ENCODE measurements at regions not wholly inside any gene's neighbourhood (a gene's known extent, or its start where the extent isn't known, plus 50 kb on each side); places are given as distances from the start of the nearest gene placed in this dataset.
"Not testable (repeated sequence)": the region's sequence is repeated elsewhere in the genome, so short reads cannot be mapped to it uniquely, and the experiment has no call there.

DNA sequence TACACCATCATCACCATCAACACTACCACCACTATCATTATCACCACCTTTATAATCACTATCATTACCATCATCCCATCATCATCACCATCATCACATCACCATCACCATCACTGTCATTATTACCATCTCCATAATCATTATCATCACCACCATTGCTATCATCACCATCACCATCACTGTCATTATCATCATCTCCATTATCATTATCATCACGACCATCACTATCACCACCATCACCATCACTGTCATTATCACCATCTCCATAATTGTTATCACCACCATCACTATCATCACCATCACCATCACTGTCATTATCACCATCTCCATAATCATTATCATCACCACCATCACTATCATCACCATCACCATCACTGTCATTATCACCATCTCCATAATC, 279.6 kb upstream of the HS6ST1 start:
- not testable (repeated sequence) for DNase-seq (ENCODE audit: low spot score)

- DNase-seq (ENCODE audit: low spot score): no peak
Measured at GRCh38 chr2:128598862-128599441, 280.3 kb upstream of the HS6ST1 start.

DNA sequence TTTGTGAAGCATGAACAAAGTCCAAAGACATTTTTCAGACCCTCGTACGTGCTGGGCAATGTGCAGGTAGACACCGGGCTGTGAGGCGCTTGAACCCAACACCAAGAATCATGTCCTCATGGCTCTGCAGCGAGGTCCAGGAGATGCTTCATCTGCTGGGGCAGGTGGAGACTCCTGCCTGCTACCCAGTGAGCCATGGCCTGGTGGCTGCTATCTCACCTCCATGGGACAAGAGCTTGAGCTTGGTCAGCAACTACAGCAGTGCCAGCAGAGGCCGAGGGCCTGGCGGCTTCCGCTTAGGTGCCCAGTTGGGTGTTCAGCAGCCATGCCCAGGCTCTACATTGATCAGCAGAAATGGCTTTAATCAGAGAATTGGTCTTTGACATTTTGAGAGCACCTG, 281.0 kb upstream of the HS6ST1 start:
- DNase-seq (ENCODE audit: low spot score): no peak

GRCh38 chr2:128600581-128601297, 282.1 kb upstream of the HS6ST1 start:
- DNase-seq (ENCODE audit: low spot score): no peak

- DNase-seq (ENCODE audit: low spot score): no peak
Measured at GRCh38 chr2:128601298-128602037, 282.8 kb upstream of the HS6ST1 start.

GRCh38 chr2:128602038-128602698, 283.5 kb upstream of the HS6ST1 start:
- no peak for DNase-seq (ENCODE audit: low spot score)

DNA sequence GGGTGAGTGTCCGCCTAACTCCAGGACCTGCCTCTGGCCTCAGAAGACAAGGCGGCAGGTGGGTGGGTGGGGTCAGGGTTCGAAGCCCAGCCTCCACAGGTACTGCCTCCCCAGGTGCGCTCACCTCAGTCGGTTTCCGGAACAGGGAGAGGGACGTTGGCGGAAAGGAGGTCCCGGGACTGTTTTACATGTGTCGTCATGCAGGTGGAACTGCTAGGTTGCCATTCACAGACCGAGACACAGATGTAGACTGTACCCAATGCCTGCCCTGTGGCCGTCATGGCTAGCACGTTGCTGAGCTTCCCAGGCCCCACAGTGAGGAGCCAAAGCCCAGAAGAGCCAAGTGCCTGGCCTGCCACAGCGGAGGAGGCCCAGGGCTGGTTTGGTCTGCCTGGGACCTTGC, 284.0 kb upstream of the HS6ST1 start:
- DNase-seq (ENCODE audit: low spot score): no peak

DNA sequence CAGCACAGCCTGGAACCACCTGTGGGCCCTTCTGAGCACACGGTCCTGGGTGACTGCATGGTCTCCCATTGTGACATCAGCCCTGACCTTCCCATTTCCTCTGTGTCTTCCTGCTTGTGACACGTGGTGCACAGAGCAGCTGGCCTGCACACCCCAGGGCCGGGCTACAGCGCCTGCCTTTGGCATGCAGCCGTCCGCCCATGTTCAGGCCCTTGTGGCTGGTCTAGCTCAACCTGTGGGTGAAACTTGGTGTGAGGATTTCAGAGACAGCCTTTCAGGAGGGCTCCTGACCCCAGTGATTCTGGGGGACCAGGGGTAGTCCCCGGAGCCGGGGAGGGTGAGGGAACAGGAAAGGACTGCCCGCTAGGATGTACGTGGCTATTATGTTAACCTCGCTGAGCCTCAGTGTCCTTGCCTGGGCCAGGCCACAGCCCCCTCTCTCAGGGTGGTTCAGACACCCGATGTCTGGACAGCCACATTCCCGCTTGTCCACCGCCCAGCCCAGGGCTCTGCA, 284.8 kb upstream of the HS6ST1 start:
- no peak for DNase-seq (ENCODE audit: low spot score)

- DNase-seq (ENCODE audit: low spot score): no peak
Measured at GRCh38 chr2:128604045-128604444, 285.4 kb upstream of the HS6ST1 start.

GRCh38 chr2:128604581-128604980, 285.9 kb upstream of the HS6ST1 start:
- not testable (repeated sequence) for DNase-seq (ENCODE audit: low spot score)

GRCh38 chr2:128605421-128605820, 286.8 kb upstream of the HS6ST1 start:
- no peak for DNase-seq (ENCODE audit: low spot score)

DNA sequence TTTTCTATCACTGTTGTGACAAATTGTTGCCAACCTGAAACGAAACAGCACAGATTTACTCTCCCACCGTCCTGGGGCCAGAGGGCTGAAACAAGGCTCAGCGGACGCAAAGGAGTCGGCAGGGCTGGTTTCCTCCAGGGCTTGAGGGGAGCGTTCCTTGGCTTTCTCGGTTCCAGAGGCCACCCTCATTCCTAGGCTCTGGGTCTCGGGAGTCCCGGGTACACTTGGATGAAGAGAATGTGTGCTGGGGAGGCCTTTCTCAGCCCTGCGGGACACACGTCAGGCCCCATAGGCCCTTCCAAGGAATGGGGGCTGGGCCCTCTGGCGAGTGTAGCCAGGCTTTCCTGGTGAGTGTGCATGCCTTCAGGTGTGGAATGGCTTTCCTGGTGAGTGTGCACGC, 287.3 kb upstream of the HS6ST1 start:
- no peak for DNase-seq (ENCODE audit: low spot score)

GRCh38 chr2:128606837-128607236, 288.2 kb upstream of the HS6ST1 start:
- DNase-seq (ENCODE audit: low spot score): no peak

DNA sequence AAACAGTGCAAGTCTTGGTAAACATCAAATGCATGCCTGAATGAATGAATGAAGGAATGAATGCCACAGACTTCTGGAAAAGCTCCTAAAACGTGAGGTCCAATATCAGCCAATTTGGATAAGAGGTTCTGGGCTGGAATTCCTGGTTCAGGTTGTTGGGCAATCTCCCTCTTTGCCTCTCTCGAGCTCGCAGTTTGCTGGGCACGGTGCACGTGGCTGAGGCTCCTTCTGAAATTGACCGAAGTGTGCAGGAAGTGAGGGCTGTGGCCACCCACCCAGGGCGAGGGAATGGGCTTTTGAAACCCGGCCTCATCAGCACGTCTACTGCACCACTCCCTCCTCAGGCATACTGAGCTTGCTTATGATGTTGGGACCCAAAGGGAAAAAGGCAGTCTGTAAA, 288.8 kb upstream of the HS6ST1 start:
- DNase-seq (ENCODE audit: low spot score): no peak

DNA sequence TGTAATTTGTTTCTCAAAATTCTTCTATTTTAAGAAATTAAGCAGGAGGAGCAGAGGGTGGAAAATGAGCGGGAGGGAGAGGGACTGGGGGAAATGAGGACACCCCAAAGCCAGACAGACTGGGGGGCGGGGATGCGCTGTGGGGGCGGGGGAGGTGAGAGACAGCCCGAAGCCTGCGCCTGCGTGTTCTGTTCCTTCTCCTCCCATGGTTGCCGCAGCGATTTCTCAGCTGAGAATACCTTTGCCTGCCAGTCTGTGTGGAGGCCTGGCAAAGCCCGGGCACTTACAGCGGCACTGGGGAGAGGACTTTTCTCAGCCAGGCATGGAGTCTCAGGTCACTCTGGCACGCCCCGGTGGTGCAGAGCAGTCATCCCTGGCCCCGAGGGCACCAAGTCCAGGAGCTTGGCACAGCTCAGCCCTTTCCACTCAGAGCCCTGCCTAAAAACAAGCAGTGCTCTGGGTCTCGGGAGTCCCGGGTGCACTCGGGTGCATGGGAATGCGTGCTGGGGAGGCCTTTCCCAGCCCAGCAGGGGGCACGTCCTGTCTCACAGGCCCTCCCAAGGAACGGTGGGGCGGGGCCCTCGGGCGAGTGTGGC, 289.3 kb upstream of the HS6ST1 start:
- DNase-seq (ENCODE audit: low spot score): peak; percentile 56

DNA sequence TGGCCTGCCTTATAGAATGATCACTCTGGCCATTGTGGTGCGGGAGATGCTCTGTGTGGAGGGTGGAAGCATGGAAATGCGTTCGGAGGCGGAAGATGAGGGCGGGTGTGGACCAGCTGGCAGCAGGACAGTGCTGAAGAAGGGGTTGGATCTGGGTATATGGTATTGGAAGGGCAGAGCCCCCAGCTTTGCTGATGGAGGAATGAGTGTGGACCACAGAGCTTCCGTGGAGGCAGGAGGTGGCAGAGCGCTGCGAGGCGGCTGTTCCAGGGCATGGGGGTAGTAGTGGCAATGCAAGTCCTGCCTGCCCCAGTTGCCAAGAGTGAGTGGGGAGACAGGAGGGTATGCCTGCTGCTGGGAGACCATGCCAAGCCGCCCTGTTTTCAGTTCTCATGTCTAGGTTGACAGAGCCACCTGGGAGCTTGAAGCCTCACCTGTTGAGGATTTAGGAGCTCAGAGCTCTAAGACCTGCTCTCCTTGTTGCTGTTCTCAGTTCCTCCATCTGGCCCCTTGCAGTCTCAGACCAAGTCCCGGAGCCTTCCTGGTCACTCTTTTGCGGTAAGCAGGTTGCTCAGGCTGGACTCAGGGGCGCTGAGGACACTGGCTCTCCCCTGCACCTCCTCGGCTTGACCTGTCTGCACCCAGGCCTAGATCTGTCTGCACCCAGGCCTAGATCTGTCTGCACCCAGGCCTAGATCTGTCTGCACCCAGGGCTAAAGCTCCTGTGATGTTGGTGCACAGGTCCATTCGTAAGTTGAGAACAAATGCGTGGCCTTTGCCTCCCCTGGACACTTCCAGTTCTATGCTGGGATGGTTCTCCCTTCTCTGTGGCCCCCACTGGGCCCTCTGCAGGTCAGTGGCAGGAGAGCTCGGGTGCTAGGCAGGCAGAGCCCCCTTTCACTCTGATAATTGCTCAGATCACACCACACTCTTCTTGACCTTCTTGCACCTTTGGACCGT, 290.5 kb upstream of the HS6ST1 start:
- no peak for DNase-seq (ENCODE audit: low spot score)

- DNase-seq (ENCODE audit: low spot score): no peak
Measured at GRCh38 chr2:128610496-128610895, 291.8 kb upstream of the HS6ST1 start.

GRCh38 chr2:128611421-128612320, 293.0 kb upstream of the HS6ST1 start:
- no peak for DNase-seq (ENCODE audit: low spot score)

GRCh38 chr2:128612628-128613027, 294.0 kb upstream of the HS6ST1 start:
- DNase-seq (ENCODE audit: low spot score): no peak

DNA sequence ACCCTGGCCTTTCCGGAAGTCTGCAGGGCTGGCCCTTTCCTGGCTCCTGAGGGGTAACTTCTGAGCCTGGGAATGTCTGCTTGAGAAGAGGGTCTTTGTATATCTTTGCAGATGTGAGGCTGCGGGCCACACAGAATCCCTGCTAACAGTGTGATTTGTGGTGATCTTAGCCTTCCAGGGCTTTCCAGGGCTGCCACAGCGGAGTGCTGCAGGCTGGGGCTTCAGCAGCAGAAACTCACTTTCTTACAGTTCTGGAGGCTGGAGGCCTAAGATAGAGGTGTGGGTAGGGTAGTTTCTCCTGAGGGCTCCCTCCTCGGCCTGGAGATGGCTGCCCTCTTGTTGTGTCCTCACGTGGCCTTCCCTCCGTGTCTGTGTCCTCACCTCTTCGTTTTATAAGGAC, 294.7 kb upstream of the HS6ST1 start:
- DNase-seq (ENCODE audit: low spot score): no peak

Data from putamen (tissue), 1 donor.